Stomach (tissue), 8 donors: ENCODE measurements at regions not wholly inside any gene's neighbourhood (a gene's known extent, or its start where the extent isn't known, plus 50 kb on each side); places are given as distances from the start of the nearest gene placed in this dataset.

Source experiments
- DNase-seq, 2 donors: peaks; one replicate each; pipeline versions ENCODE4 v3.0.0 to v3.0.0-alpha.2; 2013 to 2019
- H3K27ac ChIP-seq, 5 donors: fragments of 200-600 bp in 4 of 5; sonication (generic) in 4 of 5; one replicate each; pipeline ENCODE4 v1.5.1; 2013 to 2019; ENCODE audit warnings: mild to moderate bottlenecking in 1 of 5, moderate library complexity in 1 of 5
- H3K27me3 ChIP-seq, 3 donors: fragments of 200-600 bp; sonication (generic); one replicate each; pipeline ENCODE4 v1.5.1; 2017 to 2019; ENCODE audit warnings: mixed run types in 1 of 3
- H3K36me3 ChIP-seq, 4 donors: fragments of 200-600 bp; sonication (generic); 1 replicate in 3 of 4; 2 replicates in 1 of 4; pipeline ENCODE4 v1.5.1; 2016 to 2019
- H3K4me1 ChIP-seq, 4 donors: fragments of 200-600 bp; sonication (generic); one replicate each; pipeline ENCODE4 v1.5.1; 2016 to 2019
- H3K4me3 ChIP-seq, 4 donors: fragments of 200-600 bp; sonication (generic) in 3 of 4; one replicate each; pipeline ENCODE4 v1.5.1; 2016 to 2019; ENCODE audit warnings: mild to moderate bottlenecking in 1 of 4
- H3K9me3 ChIP-seq, 4 donors: fragments of 200-600 bp; sonication (generic); one replicate each; pipeline ENCODE4 v1.5.1; 2016 to 2019
- EP300 ChIP-seq: sonication (generic); formaldehyde crosslinking; IDR thresholded peaks from one replicate; pipeline ENCODE4 v1.6.1; 2017; ENCODE audit warnings: antibody characterized with exemption
- POLR2A ChIP-seq, 4 donors: fragments of 450-650 bp; IDR thresholded peaks; one replicate each; pipeline ENCODE4 v1.6.1; 2016; ENCODE audit warnings: antibody characterized with exemption in 4 of 4, control low read depth in 2 of 4, mild to moderate bottlenecking in 1 of 4, moderate library complexity in 1 of 4
- POLR2AphosphoS5 ChIP-seq, 3 donors: sonication (generic); formaldehyde crosslinking; IDR thresholded peaks; one replicate each; pipeline ENCODE4 v1.6.1; 2016; ENCODE audit warnings: antibody characterized with exemption in 3 of 3
- WGBS, 5 donors: extraction: QIAGEN DNeasy Blood & Tissue Kit in 3 of 5; methylation state at CpG; one replicate each; pipeline versions ENCODE4 v1.1.5 to v1.1.7; 2013 to 2018; 5-methylcytosine and 5-hydroxymethylcytosine counted together
- intact Hi-C: fragments of 100-400 bp; cut with DNase I; formaldehyde crosslinking; loops from one replicate; pipeline ENCODE4 v1.15.1; 2023; ENCODE audit warnings: low total_unique reads
- TF ChIP-seq, protein P1 (sequence below), 7 experiments: fragments of 450-650 bp in 4 of 7; fragments of 200-600 bp in 3 of 7; sonication (generic) in 3 of 7; IDR thresholded peaks; one replicate each; pipeline ENCODE4 v1.5.1; 2016 to 2019; ENCODE audit warnings: antibody characterized with exemption in 7 of 7, control low read depth in 2 of 7, mild to moderate bottlenecking in 1 of 7
- donor health status: healthy with polysubstance abuse.
- donor health status: Bipolar disorder and iron deficiency.
- donor health status: healthy.

DNA sequence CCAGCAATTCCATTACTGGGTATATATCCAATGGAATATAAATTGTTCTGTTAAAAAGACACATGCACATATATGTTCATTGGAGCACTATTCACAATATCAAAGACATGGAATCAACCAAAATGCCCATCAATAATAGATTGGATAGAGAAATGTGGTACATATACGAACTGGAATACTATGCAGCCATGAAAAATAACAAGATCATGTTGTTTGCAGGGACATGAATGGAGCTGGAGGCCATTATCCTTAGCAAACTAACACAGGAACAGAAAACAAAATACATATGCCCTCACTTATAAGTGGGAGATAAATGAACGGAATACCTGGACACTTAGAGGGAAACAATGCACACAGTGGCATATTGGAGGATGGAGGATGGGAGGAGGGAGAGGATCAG lies 355.8 kb downstream of the CCDC85A start:
- no peak overlapping the region for H3K27ac ChIP-seq
- intact Hi-C loops = no loop called here
- H3K4me1 ChIP-seq = no peaks in the 10 kb centered on the region
- WGBS, 5 donors = 78 to 86% (median 85%) methylated on average over 2 of the region's 2 CpGs
- TF ChIP-seq, protein P1, sequence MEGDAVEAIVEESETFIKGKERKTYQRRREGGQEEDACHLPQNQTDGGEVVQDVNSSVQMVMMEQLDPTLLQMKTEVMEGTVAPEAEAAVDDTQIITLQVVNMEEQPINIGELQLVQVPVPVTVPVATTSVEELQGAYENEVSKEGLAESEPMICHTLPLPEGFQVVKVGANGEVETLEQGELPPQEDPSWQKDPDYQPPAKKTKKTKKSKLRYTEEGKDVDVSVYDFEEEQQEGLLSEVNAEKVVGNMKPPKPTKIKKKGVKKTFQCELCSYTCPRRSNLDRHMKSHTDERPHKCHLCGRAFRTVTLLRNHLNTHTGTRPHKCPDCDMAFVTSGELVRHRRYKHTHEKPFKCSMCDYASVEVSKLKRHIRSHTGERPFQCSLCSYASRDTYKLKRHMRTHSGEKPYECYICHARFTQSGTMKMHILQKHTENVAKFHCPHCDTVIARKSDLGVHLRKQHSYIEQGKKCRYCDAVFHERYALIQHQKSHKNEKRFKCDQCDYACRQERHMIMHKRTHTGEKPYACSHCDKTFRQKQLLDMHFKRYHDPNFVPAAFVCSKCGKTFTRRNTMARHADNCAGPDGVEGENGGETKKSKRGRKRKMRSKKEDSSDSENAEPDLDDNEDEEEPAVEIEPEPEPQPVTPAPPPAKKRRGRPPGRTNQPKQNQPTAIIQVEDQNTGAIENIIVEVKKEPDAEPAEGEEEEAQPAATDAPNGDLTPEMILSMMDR (IDR thresholded peaks at IDR 0.05) = no peak
- no peak for TF ChIP-seq EP300
- H3K27me3 ChIP-seq = no peaks in the 10 kb centered on the region
- no peak overlapping the region for H3K4me3 ChIP-seq
- no peak for DNase-seq
- H3K36me3 ChIP-seq = no peaks in the 10 kb centered on the region
- H3K9me3 ChIP-seq = peaks cover 0 to 7% (median 0%) of the 10 kb centered on the region in 4 donors

DNA sequence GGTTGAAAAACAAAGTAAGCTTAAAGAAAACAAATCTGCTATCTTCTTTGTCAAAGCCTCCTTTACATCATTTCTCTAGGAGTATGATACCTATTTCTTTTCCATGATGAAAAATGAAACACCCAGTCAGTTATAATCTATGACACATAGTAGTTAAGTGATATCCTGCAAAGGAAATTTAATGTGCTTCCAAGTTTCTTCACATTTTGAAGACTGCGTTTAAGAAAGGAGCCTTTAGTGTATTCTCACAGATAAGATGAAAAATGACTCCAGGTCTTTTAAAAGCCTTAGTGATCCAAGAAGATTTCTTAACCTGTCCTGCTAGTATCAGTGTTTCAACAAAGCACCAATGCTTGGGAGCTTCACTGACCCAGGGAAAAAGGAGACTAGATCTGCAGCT lies 356.7 kb downstream of the CCDC85A start:
- Histone ChIP-seq H3K9me3 (peaks cover 0 to 7% (median 0%) of the 10 kb centered on the region in 4 donors), H3K4me1 (no peaks in the 10 kb centered on the region), H3K27ac (no peak overlapping the region), H3K27me3 (no peaks in the 10 kb centered on the region), H3K36me3 (no peaks in the 10 kb centered on the region), H3K4me3 (no peak overlapping the region)
- TF ChIP-seq, protein P1 (IDR thresholded peaks at IDR 0.05) = no peak
- TF ChIP-seq POLR2AphosphoS5 (IDR thresholded peaks at IDR 0.05) = no peak
- TF ChIP-seq POLR2A (IDR thresholded peaks at IDR 0.05) = no peak
- no peak for TF ChIP-seq EP300
- DNase-seq = no peak
- 49 to 67% (median 57%) methylated on average over 1 of the region's 1 CpG for WGBS, 5 donors
- intact Hi-C loops = no loop called here

DNA sequence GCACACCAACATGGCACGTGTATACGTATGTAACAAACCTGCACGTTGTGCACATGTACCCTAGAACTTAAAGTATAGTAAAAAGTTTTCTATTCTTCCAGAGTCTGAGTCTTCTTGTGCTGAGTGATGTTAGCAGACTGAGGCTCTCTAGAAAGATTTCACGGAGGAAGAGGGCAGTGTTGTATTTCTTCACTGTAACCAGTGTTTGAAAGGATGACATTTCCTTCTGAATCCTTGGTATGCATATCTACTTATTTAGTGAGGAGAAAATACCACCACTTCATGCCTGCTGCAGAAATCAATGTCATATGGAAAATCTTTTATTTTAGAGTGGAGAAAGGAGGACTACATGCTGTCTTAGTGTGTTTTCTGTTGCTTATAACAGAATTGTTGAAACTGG lies 357.1 kb downstream of the CCDC85A start:
- intact Hi-C loops = no loop called here
- 24 to 78% (median 68%) methylated on average over 4 of the region's 4 CpGs for WGBS, 5 donors
- H3K4me3 ChIP-seq = no peak overlapping the region
- no peak overlapping the region for H3K27ac ChIP-seq
- H3K9me3 ChIP-seq = peaks cover 0 to 7% (median 0%) of the 10 kb centered on the region in 4 donors
- no peaks in the 10 kb centered on the region for H3K36me3 ChIP-seq
- no peaks in the 10 kb centered on the region for H3K4me1 ChIP-seq
- DNase-seq = no peak
- H3K27me3 ChIP-seq = no peaks in the 10 kb centered on the region
- TF ChIP-seq POLR2AphosphoS5 (IDR thresholded peaks at IDR 0.05) (no peak), POLR2A (IDR thresholded peaks at IDR 0.05) (no peak), EP300 (no peak)
- TF ChIP-seq, protein P1 (IDR thresholded peaks at IDR 0.05) = no peak

DNA sequence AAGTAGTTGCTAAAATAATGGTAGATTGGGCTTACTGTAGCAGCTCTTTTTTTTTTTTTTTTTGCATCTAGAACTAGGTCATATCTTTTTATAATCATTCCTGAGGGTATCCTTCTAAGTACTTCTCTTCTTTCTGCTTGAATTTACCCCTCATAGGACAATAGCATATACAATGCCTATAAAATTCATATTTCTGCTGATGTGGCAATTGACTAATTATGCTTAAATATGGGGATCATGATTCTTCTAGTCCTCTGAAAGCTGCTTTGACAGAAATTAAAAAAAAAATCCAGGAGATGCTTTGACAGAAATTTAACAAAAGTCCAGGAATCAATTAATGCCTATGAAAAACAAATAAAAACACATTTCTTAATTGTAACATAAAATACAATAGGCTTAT lies 358.4 kb downstream of the CCDC85A start:
- H3K4me3 ChIP-seq = no peak overlapping the region
- no peaks in the 10 kb centered on the region for H3K4me1 ChIP-seq
- H3K27me3 ChIP-seq = no peaks in the 10 kb centered on the region
- H3K36me3 ChIP-seq = no peaks in the 10 kb centered on the region
- no peak for DNase-seq
- intact Hi-C loops = no loop called here
- TF ChIP-seq EP300 (no peak), POLR2AphosphoS5 (IDR thresholded peaks at IDR 0.05) (no peak), POLR2A (IDR thresholded peaks at IDR 0.05) (no peak)
- TF ChIP-seq, protein P1 (IDR thresholded peaks at IDR 0.05) = no peak
- H3K27ac ChIP-seq = no peak overlapping the region
- H3K9me3 ChIP-seq = peaks cover 0 to 7% (median 0%) of the 10 kb centered on the region in 4 donors

DNA sequence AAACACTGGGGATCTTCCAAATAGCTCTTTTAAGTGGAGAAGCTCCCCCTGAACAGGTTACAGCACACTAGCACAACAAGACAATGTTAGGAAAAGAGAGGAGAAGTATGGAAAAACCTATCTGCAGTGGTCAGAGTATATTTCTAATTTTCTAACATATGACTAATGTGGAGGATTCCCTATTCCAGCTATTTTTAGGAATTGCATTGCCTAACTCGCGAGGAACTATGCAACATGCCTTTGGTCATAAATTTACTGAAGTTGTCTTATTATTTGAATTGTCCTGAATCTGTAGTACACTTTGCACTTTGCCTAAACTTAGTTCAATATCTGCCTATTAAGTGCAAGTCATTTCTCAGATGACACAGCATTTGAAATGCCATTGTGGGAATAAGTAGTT lies 381.4 kb downstream of the CCDC85A start:
- no peaks in the 10 kb centered on the region for H3K36me3 ChIP-seq
- 84 to 95% (median 93%) methylated on average over 2 of the region's 2 CpGs for WGBS, 5 donors
- intact Hi-C loops = no loop called here
- no peak for DNase-seq
- no peak overlapping the region for H3K27ac ChIP-seq
- H3K27me3 ChIP-seq = no peaks in the 10 kb centered on the region
- H3K9me3 ChIP-seq = no peaks in the 10 kb centered on the region
- TF ChIP-seq EP300 (no peak), POLR2AphosphoS5 (IDR thresholded peaks at IDR 0.05) (no peak), POLR2A (IDR thresholded peaks at IDR 0.05) (no peak)
- TF ChIP-seq, protein P1 (IDR thresholded peaks at IDR 0.05) = no peak
- H3K4me3 ChIP-seq = no peak overlapping the region
- no peaks in the 10 kb centered on the region for H3K4me1 ChIP-seq
